Neural progenitor cell (in vitro differentiated cells): ENCODE measurements at regions not wholly inside any gene's neighbourhood (a gene's known extent, or its start where the extent isn't known, plus 50 kb on each side); places are given as distances from the start of the nearest gene placed in this dataset.

Experiments
- EZH2phosphoT487 ChIP-seq: fragments of 200-600 bp; sonication (generic); IDR thresholded peaks from 2 replicates; pipeline ENCODE4 v1.6.1; 2017; ENCODE audit warnings: antibody characterized with exemption
- TF ChIP-seq, protein P1 (sequence below): fragments of 200-600 bp; sonication (generic); IDR thresholded peaks from 2 replicates; pipeline ENCODE4 v1.5.1; 2017; ENCODE audit warnings: antibody characterized with exemption, mild to moderate bottlenecking

DNA sequence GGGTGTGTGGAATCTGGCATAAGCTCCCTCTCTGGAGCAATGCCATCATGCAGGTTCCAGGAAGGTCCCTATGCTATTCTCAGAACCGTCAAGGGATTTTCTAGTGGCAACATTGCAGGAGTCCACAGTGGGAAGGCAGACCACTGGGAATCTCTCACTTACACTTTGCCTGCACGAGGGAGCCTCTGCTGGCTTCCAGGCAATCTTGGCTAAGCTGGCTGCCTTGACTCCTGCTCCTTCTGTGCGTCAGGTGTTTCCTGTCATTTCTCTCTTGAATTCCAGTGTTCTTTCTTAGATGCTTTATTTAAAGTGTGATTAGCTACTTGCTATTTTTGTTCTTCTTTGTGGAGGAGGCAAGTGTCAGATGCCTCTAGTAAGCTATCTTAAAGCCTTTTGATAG, 414.0 kb upstream of the ATP2B1 start:
- TF ChIP-seq, protein P1, sequence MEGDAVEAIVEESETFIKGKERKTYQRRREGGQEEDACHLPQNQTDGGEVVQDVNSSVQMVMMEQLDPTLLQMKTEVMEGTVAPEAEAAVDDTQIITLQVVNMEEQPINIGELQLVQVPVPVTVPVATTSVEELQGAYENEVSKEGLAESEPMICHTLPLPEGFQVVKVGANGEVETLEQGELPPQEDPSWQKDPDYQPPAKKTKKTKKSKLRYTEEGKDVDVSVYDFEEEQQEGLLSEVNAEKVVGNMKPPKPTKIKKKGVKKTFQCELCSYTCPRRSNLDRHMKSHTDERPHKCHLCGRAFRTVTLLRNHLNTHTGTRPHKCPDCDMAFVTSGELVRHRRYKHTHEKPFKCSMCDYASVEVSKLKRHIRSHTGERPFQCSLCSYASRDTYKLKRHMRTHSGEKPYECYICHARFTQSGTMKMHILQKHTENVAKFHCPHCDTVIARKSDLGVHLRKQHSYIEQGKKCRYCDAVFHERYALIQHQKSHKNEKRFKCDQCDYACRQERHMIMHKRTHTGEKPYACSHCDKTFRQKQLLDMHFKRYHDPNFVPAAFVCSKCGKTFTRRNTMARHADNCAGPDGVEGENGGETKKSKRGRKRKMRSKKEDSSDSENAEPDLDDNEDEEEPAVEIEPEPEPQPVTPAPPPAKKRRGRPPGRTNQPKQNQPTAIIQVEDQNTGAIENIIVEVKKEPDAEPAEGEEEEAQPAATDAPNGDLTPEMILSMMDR, result no peak
- no peak for TF ChIP-seq EZH2phosphoT487
